ENCODE measurements at regions not wholly inside any gene's neighbourhood (a gene's known extent, or its start where the extent isn't known, plus 50 kb on each side); places are given as distances from the start of the nearest gene placed in this dataset.

DNA sequence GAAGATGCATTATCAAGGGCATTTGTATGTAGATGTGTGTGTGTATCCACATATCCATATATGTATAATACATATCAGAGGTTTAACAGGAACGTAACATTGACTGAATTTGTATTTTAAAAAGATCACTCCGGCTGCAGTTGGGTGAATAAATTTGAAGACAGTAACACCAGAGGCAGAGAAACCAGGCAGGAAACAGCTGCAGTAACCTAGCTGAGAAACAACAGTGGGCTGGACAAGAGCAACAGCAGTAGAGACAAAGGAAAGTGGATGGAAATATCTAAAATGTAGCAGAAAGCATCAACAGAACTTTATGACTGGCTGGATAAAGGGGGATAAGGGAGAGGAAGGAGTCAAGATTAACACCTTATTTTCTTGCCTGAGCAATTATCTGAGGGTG, 68.3 kb upstream of the SETMAR start:
- Histone ChIP-seq H4K20me1 (ENCODE audit: insufficient read depth, low read length) (no peaks in the 10 kb centered on the region), H3K79me1 (ENCODE audit: low read depth in 1 of 2, low read length in 2 of 2) (no peaks in the 10 kb centered on the region), H3K4me3 (ENCODE audit: insufficient read depth, low read depth, low read length) (no peak overlapping the region), H3K9me3 (ENCODE audit: control insufficient read depth, insufficient read depth, low read length) (no peaks in the 10 kb centered on the region), H2BK15ac (ENCODE audit: low read depth, low read length) (no peak overlapping the region), H3K27ac (ENCODE audit: insufficient read depth, low read length) (no peak overlapping the region), H3K4ac (ENCODE audit: low read depth, low read length) (no peak overlapping the region), H3K27me3 (ENCODE audit: control insufficient read depth, insufficient read depth, low read length) (no peaks in the 10 kb centered on the region), H3K4me1 (ENCODE audit: control insufficient read depth, insufficient read depth, low read length) (no peaks in the 10 kb centered on the region), H3K9ac (ENCODE audit: low read depth, low read length) (no peak overlapping the region), H2BK120ac (ENCODE audit: low read depth, low read length) (no peak overlapping the region), H3K14ac (replicated peaks; ENCODE audit: low read depth, low read length) (no peak overlapping the region), H2AK9ac (replicated peaks; ENCODE audit: low read depth, low read length, poor library complexity) (no peak overlapping the region), H4K91ac (ENCODE audit: insufficient read depth, low read depth, low read length) (no peak overlapping the region), H4K8ac (ENCODE audit: low read depth in 2 of 2, low read length in 2 of 2) (no peak overlapping the region), H2AFZ (replicated peaks; ENCODE audit: low read length, poor library complexity) (no peak overlapping the region), H2BK5ac (ENCODE audit: low read depth, low read length, poor library complexity, severe bottlenecking) (no peak overlapping the region), H3K18ac (ENCODE audit: low read depth, low read length) (no peak overlapping the region), H3K9me1 (ENCODE audit: insufficient read depth, low read length) (no peaks in the 10 kb centered on the region), H4K5ac (ENCODE audit: low read depth, low read length) (no peak overlapping the region), H3K36me3 (ENCODE audit: control insufficient read depth, insufficient read depth, low read length) (no peaks in the 10 kb centered on the region), H2BK20ac (ENCODE audit: low read depth, low read length) (no peak overlapping the region), H3K56ac (ENCODE audit: extremely low read depth, insufficient read depth, low read length) (no peak overlapping the region), H3K23ac (ENCODE audit: low read depth, low read length) (no peak overlapping the region), H2AK5ac (ENCODE audit: low read depth, low read length) (no peak overlapping the region), H3K4me2 (ENCODE audit: low read depth, low read length) (no peak overlapping the region)
- no TSS peak for BruUV-seq (replicated peaks)
- CTCF ChIA-PET, result no interaction called here
- in situ Hi-C loops (cut with MboI; ENCODE audit: low sequenced_read_pairs) (no loop called here), dilution Hi-C loops (cut with HindIII; ENCODE audit: low sequenced_read_pairs, unreplicated experiment) (no loop called here), intact Hi-C loops (cut with micrococcal nuclease) (no loop called here)
- ATAC-seq (ENCODE audit: low read depth), result no peak
- TF ChIP-seq CEBPB (IDR thresholded peaks at IDR 0.05; ENCODE audit: low read depth, low read length), result no peak
- TF ChIP-seq, protein P1, sequence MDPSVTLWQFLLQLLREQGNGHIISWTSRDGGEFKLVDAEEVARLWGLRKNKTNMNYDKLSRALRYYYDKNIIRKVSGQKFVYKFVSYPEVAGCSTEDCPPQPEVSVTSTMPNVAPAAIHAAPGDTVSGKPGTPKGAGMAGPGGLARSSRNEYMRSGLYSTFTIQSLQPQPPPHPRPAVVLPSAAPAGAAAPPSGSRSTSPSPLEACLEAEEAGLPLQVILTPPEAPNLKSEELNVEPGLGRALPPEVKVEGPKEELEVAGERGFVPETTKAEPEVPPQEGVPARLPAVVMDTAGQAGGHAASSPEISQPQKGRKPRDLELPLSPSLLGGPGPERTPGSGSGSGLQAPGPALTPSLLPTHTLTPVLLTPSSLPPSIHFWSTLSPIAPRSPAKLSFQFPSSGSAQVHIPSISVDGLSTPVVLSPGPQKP (IDR thresholded peaks at IDR 0.05; ENCODE audit: borderline replicate concordance, low read depth, low read length), result no peak
- TF ChIP-seq CHD1 (IDR thresholded peaks at IDR 0.05; ENCODE audit: low read depth, low read length), result no peak
- no peak for TF ChIP-seq FOS (IDR thresholded peaks at IDR 0.05; ENCODE audit: low read depth, low read length)
- POLR2A ChIA-PET (ENCODE audit: unreplicated experiment), result no interaction called here
- WGBS, 2 experiments (ENCODE audit: extremely low coverage in 2 of 2, insufficient read length in 1 of 2), result no CpG with 5 or more reads among the region's 2 CpGs
- DNase-seq, result no peak

Data from IMR-90 (cell line).